HuH-7 (cell line): ENCODE measurements at regions not wholly inside any gene's neighbourhood (a gene's known extent, or its start where the extent isn't known, plus 50 kb on each side); places are given as distances from the start of the nearest gene placed in this dataset.

Experiments
- DNase-seq: peaks from one replicate; pipeline ENCODE4 v3.0.0; 2011; ENCODE audit warnings: low spot score

DNA sequence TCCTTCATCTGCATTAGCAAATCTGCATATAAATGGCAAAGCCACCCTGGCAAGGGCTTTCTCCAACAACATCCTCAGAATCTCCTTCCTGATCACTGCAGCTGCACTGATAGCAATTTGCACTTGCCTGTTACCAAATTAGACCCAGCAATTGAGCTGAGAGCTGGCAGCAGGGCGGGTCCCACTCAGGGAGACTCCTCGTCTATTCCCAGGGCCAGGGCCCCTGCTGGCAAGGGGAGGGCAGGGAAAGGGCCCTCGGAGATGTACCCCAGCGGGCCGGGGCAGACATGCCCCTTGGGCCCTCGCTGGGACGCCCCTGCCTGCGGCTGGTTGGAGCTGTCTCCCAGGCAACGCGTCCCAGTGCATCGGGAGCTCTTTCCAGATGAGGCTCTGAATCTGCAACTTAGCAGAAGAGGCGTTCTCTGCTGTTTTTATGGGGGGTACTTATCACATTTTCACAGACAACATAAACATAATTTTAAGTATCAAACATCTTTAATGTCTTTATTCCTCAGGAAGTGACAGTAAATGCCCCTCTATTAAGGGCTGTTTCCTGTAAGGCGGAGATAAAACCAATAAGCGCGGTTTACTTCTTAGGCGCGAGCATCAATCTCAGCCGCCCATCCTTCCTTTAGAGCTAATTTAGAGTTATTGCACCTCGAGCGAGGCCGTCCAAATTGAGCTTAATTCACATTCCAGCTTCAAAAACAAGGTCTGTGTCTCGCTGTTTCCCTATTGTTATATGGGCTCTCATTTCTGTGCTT lies 249.0 kb upstream of the PPP2R2D start:
- no peak for DNase-seq

GRCh38 chr10:131652438-131653139 lies 248.2 kb upstream of the PPP2R2D start:
- no peak for DNase-seq

DNA sequence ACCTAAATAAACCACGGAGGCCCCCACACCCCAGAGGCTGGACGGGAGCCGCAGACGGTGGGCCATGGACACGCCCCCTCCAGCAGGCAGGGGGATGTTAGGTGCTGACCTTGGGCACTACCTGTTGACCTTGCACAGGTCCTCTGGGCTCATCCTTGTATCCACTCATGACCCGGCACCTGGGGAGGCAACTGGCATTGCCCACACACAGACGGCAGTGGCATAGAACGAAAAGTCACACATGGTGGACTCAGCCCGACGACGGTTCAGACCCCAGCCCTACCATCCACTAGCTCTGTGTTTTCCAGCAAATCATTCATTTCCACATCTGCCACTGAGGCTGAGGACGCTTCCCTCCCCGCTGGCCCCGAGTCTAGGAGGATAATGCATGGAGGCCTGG lies 247.7 kb upstream of the PPP2R2D start:
- no peak for DNase-seq

GRCh38 chr10:131653554-131654470 lies 247.0 kb upstream of the PPP2R2D start:
- no peak for DNase-seq

GRCh38 chr10:131654471-131655087 lies 246.2 kb upstream of the PPP2R2D start:
- DNase-seq, result no peak

GRCh38 chr10:131655101-131655849 lies 245.5 kb upstream of the PPP2R2D start:
- DNase-seq, result no peak

GRCh38 chr10:131656009-131656408 lies 244.8 kb upstream of the PPP2R2D start:
- no peak for DNase-seq

DNA sequence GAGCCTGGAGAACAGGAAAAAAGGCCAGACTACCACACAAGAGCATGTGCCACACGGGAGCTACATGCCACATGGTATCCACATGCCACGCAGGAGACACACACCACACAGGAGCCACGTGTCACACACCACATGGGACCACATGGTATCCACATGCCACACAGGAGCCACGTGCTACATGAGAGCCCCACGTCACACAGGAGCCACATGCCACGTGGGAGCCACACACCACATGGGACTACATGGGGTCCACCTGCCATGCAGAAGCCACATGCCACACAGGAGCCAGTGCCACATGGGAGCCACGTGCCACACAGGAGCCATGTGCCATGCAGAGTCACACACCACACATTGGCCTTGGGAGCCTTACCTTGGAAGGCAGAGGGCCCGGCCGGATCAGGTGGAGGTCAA lies 244.4 kb upstream of the PPP2R2D start:
- DNase-seq, result no peak

GRCh38 chr10:131657318-131657984 lies 243.4 kb upstream of the PPP2R2D start:
- DNase-seq, result no peak

- DNase-seq, result no peak
Observed at GRCh38 chr10:131657985-131658330, 242.8 kb upstream of the PPP2R2D start.

DNA sequence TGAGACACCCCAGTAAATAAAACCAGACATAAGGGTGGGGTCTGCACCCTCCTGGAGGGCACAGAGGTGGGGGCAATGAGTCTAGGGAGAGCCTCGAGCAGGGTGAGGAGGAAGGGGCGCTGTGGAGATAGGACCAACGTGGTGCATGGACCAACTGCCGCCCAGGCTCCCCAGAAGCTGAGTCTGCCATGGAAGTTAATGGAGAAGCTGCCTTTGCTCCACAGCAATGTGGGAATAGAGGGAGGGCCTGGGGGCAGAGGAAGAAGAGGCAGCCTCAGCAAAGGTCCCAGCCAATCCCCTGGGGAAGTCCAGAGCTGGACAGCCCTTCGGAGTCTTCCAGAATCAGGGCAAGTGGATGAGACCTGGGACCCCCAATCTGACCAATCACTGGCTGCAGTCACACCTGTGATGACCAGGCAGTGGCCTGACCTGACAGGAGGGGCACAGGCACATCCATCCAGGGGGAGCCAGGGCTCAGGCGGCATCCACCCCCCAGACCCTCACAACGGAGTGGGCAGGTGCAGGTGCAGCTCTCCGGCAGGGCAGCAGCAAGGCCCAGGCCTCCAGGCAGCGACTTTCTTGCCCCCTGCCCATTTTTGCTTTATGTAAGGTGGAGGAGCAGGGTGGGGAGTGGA lies 242.2 kb upstream of the PPP2R2D start:
- no peak for DNase-seq

GRCh38 chr10:131660427-131660826 lies 240.4 kb upstream of the PPP2R2D start:
- no peak for DNase-seq

DNA sequence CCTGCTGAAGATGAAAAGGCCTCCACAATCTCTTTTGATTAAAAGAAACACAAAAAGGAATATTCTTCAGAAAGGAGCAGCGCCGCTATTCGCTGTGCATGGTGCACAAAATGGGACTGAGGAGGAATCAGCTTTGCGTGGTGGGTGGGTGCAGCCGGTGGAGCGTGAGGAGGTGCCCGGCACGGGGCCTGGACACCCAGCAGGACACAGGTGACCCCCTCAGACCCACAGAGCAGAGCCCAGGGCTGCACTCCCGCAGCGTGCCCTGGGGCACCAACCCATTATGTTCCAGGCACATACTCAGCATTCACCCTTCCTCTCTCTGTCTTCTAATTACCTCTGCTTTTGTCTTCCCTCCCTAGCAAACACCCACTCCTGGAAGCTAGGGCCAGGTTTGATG lies 238.0 kb upstream of the PPP2R2D start:
- no peak for DNase-seq

- DNase-seq, result no peak
Observed at GRCh38 chr10:131663351-131663750, 237.5 kb upstream of the PPP2R2D start.

DNA sequence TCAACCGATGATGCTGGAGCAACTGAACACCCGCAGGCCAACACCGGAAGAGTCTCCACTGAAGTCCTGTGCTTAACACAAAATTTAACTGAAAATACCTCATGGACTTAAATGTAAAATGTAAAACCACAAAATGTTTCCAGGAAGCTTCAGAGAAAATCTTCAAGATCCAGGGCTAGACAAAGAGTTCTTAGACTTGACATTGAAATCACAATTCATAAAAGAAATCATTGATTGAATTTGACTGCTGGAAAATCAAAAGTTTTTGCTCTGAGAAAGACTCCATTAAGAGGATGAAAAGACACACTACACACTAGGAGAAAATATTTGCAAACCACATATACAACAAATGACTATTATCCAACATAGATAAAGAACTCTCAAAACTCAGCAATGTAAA lies 234.7 kb upstream of the PPP2R2D start:
- no peak for DNase-seq

- DNase-seq, result no peak
Observed at GRCh38 chr10:131667047-131667446, 233.8 kb upstream of the PPP2R2D start.

DNA sequence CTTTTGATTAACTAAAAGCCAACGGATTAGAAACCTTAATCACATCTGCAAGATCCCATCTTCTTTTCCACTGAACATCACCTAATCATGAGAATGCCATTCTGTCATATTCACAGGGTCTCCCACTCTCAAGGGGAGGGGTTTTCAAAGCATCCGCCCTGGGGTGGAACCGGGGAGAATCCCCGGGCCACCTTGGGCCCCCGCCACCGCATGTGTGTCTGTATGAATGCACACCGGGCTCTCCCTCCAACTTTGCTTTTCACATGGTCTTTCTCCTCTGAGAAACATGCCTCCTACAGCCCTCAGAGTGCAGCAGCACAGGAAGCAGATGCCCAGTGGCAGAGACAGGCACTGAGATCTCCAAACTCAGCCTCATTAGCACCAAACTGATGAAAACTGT lies 233.2 kb upstream of the PPP2R2D start:
- DNase-seq, result no peak

GRCh38 chr10:131668903-131669302 lies 231.9 kb upstream of the PPP2R2D start:
- no peak for DNase-seq

DNA sequence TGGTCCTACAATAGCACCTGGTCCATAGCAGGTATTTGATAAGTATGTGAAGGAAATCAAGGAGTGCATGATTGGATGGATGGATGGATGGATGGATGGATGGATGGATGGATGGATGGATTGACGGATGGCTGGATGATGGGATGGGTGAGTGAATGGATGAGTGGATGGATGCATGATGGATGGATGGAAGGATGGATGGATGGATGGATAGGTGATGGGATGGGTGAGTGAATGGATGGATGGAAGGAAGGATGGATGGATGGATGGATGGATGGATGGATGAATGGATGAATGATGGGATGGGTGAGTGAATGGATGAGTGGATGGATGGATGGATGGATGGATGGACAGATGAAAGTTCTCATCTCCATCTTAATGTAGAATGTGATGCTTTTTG lies 231.0 kb upstream of the PPP2R2D start:
- DNase-seq, result no peak

- no peak for DNase-seq
Observed at GRCh38 chr10:131670341-131670740, 230.5 kb upstream of the PPP2R2D start.

- DNase-seq, result no peak
Observed at GRCh38 chr10:131673396-131673795, 227.4 kb upstream of the PPP2R2D start.
